Activated naive CD8-positive, alpha-beta T cell treated with anti-CD3 and anti-CD28 coated beads for 36 hours (primary cell): ENCODE measurements at regions not wholly inside any gene's neighbourhood (a gene's known extent, or its start where the extent isn't known, plus 50 kb on each side); places are given as distances from the start of the nearest gene placed in this dataset.

Experiments used
- DNase-seq: peaks from one replicate; pipeline ENCODE4 v3.0.0; 2021
- H3K27ac Mint-ChIP-seq: one replicate; pipeline ENCODE4 v1.8.0; 2022; ENCODE audit warnings: mild to moderate bottlenecking, moderate library complexity, mixed read lengths
- H3K27me3 Mint-ChIP-seq: one replicate; pipeline ENCODE4 v1.8.0; 2022; ENCODE audit warnings: mild to moderate bottlenecking, mixed read lengths
- H3K36me3 Mint-ChIP-seq: one replicate; pipeline ENCODE4 v1.8.0; 2021; ENCODE audit warnings: mild to moderate bottlenecking, mixed read lengths
- H3K4me1 Mint-ChIP-seq: one replicate; pipeline ENCODE4 v1.8.0; 2021; ENCODE audit warnings: mixed read lengths
- H3K4me3 Mint-ChIP-seq: one replicate; pipeline ENCODE4 v1.8.0; 2022; ENCODE audit warnings: mild to moderate bottlenecking, moderate library complexity, mixed read lengths
- H3K9me3 Mint-ChIP-seq: one replicate; pipeline ENCODE4 v1.8.0; 2022; ENCODE audit warnings: mixed read lengths

DNA sequence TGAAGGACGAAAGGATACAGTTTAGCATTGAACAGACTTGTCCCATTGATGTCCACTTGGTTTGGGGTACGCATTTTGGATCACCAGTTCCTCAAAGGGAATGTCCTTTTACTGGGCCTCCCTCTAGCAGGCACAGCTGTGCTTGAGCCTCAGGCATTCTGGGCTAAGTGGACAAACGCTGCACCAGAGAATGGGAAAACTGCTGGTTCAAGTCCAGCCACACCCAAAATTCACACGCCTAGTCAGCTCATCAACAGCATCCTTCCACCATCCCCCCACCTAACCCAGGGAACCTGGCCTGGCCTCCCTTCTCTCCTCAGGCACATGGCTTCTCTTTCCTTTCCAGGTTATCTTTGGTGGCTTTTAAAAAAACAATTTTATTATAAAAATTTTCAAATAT is 59.1 kb upstream of the ALDH1A3 start:
- no peak overlapping the region for H3K4me3 Mint-ChIP-seq
- H3K27me3 Mint-ChIP-seq: peaks cover 63% of the 10 kb centered on the region
- no peak overlapping the region for H3K27ac Mint-ChIP-seq
- peaks cover 8% of the 10 kb centered on the region for H3K9me3 Mint-ChIP-seq
- peaks cover 3% of the 10 kb centered on the region for H3K4me1 Mint-ChIP-seq
- DNase-seq: no peak
- H3K36me3 Mint-ChIP-seq: no peaks in the 10 kb centered on the region

DNA sequence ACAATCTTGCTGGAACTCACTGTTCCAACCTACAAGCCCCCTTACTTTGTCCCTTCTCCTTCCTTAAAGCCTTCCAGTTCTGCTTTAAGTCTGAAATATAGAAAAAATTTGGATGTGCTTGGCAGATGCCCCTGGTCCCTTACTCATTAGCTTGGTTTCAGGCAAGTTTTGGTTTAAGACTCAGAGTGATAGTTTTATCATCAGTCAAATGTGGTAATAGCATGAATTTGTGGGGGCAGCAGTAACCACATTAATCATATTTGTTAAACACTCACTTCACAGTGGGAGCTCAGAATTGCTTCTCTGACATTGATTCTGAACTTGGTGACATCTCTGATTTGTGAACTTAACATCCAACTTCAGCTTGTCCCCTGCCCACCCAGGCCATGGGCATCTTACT is 58.3 kb upstream of the ALDH1A3 start:
- Mint-ChIP-seq H3K4me1 (peaks cover 3% of the 10 kb centered on the region), H3K36me3 (no peaks in the 10 kb centered on the region), H3K27me3 (peaks cover 70% of the 10 kb centered on the region), H3K4me3 (no peak overlapping the region), H3K27ac (no peak overlapping the region), H3K9me3 (peaks cover 4% of the 10 kb centered on the region)
- peak; percentile 8 for DNase-seq

DNA sequence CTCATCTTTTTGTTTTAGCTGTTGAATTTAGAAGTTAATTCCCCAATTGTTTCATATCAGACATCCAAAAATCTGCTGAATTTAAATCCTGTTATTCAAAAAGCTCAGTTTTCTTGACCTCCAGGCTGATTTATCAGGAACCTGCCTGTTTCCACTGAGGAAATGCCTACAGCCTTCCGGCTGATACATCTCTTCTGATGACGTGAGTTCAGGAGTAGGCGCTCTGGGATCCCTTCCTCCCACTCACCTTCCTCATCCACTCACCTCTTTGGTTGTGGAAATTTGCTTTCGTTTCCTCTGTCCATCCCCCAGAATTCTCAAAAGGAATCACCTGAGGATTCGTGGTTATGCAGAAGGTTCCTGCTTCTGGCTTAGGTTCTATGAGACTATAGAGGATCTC is 55.4 kb upstream of the ALDH1A3 start:
- H3K27me3 Mint-ChIP-seq: peaks cover 62% of the 10 kb centered on the region
- H3K27ac Mint-ChIP-seq: no peak overlapping the region
- no peak overlapping the region for H3K4me3 Mint-ChIP-seq
- no peak for DNase-seq
- peaks cover 3% of the 10 kb centered on the region for H3K4me1 Mint-ChIP-seq
- no peaks in the 10 kb centered on the region for H3K36me3 Mint-ChIP-seq
- H3K9me3 Mint-ChIP-seq: peaks cover 7% of the 10 kb centered on the region

DNA sequence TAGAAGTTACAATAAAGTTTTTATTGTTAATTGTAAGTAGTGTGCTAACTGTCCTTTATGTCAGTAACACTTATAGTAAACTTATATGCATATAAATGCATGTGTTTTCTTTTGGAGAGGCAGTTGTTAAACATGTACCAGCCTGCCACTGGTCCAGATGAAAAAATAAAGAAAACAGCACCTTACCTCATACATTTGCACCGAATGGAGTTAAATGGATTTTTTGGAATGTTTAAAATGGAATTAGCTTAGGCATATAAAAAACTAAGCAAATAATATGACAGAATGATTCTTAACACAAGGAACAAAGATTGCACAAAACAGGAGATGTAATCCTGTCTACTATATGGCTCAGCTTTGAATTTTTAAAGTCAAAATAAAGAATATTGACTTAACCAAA is 50.2 kb upstream of the ALDH1A3 start:
- no peak for DNase-seq
- Mint-ChIP-seq H3K36me3 (no peaks in the 10 kb centered on the region), H3K4me3 (no peak overlapping the region), H3K27ac (no peak overlapping the region), H3K27me3 (peaks cover 49% of the 10 kb centered on the region), H3K9me3 (peaks cover 3% of the 10 kb centered on the region), H3K4me1 (no peaks in the 10 kb centered on the region)
